ENCODE measurements at regions not wholly inside any gene's neighbourhood (a gene's known extent, or its start where the extent isn't known, plus 50 kb on each side); places are given as distances from the start of the nearest gene placed in this dataset.

DNA sequence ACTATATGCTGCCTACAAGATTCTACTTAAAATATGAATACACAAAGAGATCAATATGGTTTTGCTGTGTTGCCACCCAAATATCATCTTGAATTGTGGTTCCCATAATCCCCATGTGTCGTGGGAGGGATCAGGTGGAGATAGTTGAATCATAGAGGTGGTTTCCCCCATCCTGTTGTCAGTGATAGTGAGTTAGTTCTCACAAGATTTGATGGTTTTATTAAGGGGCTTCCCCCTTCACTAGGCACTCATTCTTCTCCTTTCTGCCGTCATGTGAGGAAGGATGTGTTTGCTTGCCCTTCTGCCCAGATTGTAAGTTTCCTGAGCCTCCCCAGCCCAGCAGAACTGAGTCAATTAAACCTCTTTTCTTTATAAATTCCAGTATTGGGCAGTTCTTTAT is 654.4 kb upstream of the NR5A2 start:
- ChIA-PET POLR2A (no interaction called here), CTCF (no interaction called here)
- Mint-ChIP-seq H3K4me3 (no peak overlapping the region), H3K4me1 (ENCODE audit: low read depth) (peaks cover 3% of the 10 kb centered on the region), H3K9me3 (peaks cover 9% of the 10 kb centered on the region), H3K27me3 (peaks cover 4% of the 10 kb centered on the region), H3K27ac (no peak overlapping the region), H3K36me3 (ENCODE audit: low read depth) (no peaks in the 10 kb centered on the region)
- DNase-seq (peak; percentile 4), ATAC-seq (peak; percentile 60)
- intact Hi-C loops (cut with micrococcal nuclease), result no loop called here
- TF ChIP-seq, protein P1, sequence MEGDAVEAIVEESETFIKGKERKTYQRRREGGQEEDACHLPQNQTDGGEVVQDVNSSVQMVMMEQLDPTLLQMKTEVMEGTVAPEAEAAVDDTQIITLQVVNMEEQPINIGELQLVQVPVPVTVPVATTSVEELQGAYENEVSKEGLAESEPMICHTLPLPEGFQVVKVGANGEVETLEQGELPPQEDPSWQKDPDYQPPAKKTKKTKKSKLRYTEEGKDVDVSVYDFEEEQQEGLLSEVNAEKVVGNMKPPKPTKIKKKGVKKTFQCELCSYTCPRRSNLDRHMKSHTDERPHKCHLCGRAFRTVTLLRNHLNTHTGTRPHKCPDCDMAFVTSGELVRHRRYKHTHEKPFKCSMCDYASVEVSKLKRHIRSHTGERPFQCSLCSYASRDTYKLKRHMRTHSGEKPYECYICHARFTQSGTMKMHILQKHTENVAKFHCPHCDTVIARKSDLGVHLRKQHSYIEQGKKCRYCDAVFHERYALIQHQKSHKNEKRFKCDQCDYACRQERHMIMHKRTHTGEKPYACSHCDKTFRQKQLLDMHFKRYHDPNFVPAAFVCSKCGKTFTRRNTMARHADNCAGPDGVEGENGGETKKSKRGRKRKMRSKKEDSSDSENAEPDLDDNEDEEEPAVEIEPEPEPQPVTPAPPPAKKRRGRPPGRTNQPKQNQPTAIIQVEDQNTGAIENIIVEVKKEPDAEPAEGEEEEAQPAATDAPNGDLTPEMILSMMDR (IDR thresholded peaks at IDR 0.05), result no peak

GRCh38 chr1:199377211-199377610 is 650.3 kb upstream of the NR5A2 start:
- H3K27me3 Mint-ChIP-seq, result peaks cover 4% of the 10 kb centered on the region
- H3K36me3 Mint-ChIP-seq (ENCODE audit: low read depth), result no peaks in the 10 kb centered on the region
- POLR2A ChIA-PET, result no interaction called here
- H3K4me1 Mint-ChIP-seq (ENCODE audit: low read depth), result peaks cover 3% of the 10 kb centered on the region
- no peak overlapping the region for H3K27ac Mint-ChIP-seq
- intact Hi-C loops (cut with micrococcal nuclease), result no loop called here
- no peak for DNase-seq
- peaks cover 6% of the 10 kb centered on the region for H3K9me3 Mint-ChIP-seq
- CTCF ChIA-PET, result no interaction called here
- no peak overlapping the region for H3K4me3 Mint-ChIP-seq
- ATAC-seq, result no peak
- TF ChIP-seq, protein P1 (IDR thresholded peaks at IDR 0.05), result no peak

DNA sequence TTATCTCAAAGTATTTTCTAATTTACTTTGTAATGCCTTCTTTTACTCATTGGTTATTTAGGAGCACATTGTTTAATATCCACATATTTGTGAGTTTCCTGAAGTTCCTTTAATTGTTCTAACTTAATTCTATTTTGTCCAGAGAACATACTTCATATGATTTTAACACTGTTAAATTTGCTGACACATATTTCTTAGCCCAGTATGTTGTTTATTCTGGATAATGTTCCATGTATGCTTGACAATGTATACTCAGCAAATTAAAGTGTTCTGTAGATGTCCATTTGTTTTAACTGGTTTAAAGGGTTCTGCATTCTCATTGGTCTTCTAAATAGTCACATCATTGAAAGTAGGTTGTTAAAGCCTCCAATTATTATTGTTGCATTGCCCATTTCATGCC is 643.7 kb upstream of the NR5A2 start:
- CTCF ChIA-PET, result no interaction called here
- Mint-ChIP-seq H3K4me1 (ENCODE audit: low read depth) (no peaks in the 10 kb centered on the region), H3K9me3 (no peaks in the 10 kb centered on the region), H3K27ac (no peak overlapping the region), H3K36me3 (ENCODE audit: low read depth) (no peaks in the 10 kb centered on the region), H3K27me3 (peaks cover 2% of the 10 kb centered on the region), H3K4me3 (no peak overlapping the region)
- POLR2A ChIA-PET, result no interaction called here
- intact Hi-C loops (cut with micrococcal nuclease), result no loop called here
- ATAC-seq, result no peak
- TF ChIP-seq, protein P1 (IDR thresholded peaks at IDR 0.05), result no peak
- no peak for DNase-seq

DNA sequence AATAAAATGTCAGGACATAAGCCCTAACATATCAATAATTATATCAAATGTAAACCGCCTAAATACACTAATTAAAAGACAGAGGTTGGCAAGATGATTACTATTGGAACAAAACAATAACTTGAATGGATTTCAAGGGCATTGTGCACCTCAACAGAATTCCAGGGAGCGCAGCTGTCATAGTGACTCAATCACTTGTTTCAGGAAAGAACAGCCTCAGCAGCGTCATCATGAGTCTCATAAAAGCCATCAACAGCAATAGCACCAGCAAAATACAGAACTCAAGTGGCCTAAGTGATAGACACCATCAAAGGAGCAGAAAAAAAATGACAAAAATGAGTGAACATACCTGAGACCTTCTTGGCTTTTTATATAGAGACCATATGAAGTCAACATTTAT is 632.7 kb upstream of the NR5A2 start:
- Mint-ChIP-seq H3K27ac (no peak overlapping the region), H3K36me3 (ENCODE audit: low read depth) (no peaks in the 10 kb centered on the region), H3K4me1 (ENCODE audit: low read depth) (no peaks in the 10 kb centered on the region), H3K27me3 (peaks cover 13% of the 10 kb centered on the region), H3K4me3 (no peak overlapping the region), H3K9me3 (no peaks in the 10 kb centered on the region)
- intact Hi-C loops (cut with micrococcal nuclease), result no loop called here
- DNase-seq, result no peak
- POLR2A ChIA-PET, result interaction anchor here (0.7 kb wide), 1 partner anchor 297 kb away, joined by 3 read pairs; no protein-coding TSS in a partner anchor
- TF ChIP-seq, protein P1 (IDR thresholded peaks at IDR 0.05), result no peak
- CTCF ChIA-PET, result no interaction called here
- ATAC-seq, result no peak

DNA sequence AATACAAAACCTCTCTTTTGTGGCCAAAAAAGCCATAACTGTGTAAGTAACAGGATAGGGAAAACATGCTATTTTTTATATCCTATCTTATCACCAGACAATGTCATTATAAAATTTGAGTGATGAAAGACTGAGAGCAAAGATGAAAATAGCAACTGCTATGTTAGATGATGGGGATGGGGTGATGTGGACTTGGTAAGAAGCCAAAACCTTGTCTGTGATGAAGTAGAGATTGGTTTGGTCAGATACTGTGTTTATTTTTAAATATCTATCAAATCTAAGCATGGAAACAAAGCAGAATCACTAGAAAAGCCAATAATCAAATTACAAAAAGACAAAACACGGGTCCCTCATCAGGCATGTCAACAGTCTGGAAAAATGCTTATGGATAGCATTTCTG is 631.1 kb upstream of the NR5A2 start:
- POLR2A ChIA-PET, result no interaction called here

More for the DNA sequence above, 631.1 kb upstream of the NR5A2 start:
- no peaks in the 10 kb centered on the region for H3K36me3 Mint-ChIP-seq (ENCODE audit: low read depth)
- H3K4me1 Mint-ChIP-seq (ENCODE audit: low read depth), result no peaks in the 10 kb centered on the region
- CTCF ChIA-PET, result no interaction called here
- H3K4me3 Mint-ChIP-seq, result no peak overlapping the region
- no peak overlapping the region for H3K27ac Mint-ChIP-seq
- TF ChIP-seq, protein P1 (IDR thresholded peaks at IDR 0.05), result no peak
- H3K9me3 Mint-ChIP-seq, result no peaks in the 10 kb centered on the region
- intact Hi-C loops (cut with micrococcal nuclease), result no loop called here
- no peak for ATAC-seq
- peaks cover 12% of the 10 kb centered on the region for H3K27me3 Mint-ChIP-seq
- no peak for DNase-seq

Measured in activated CD8-positive, alpha-beta T cell treated with anti-CD3 and anti-CD28 coated beads for 36 hours (primary cell).